Neuronal stem cell (in vitro differentiated cells): ENCODE measurements at regions not wholly inside any gene's neighbourhood (a gene's known extent, or its start where the extent isn't known, plus 50 kb on each side); places are given as distances from the start of the nearest gene placed in this dataset.

ENCODE experiments used
- DNase-seq: peaks from one replicate; pipeline ENCODE4 v3.0.0-alpha.2; 2013; ENCODE audit warnings: low spot score
- H2AFZ ChIP-seq: one replicate; pipeline ENCODE4 v1.6.1; 2013; ENCODE audit warnings: mild to moderate bottlenecking, low read length, inconsistent platforms
- H2AK5ac ChIP-seq: 2 replicates; pipeline ENCODE4 v1.6.1; 2013; ENCODE audit warnings: low read depth, mild to moderate bottlenecking, inconsistent platforms, low read length, moderate library complexity, mixed read lengths
- H2BK120ac ChIP-seq: 2 replicates; pipeline ENCODE4 v1.6.1; 2013; ENCODE audit warnings: low read depth, mild to moderate bottlenecking, inconsistent platforms, low read length, moderate library complexity, mixed read lengths
- H2BK12ac ChIP-seq: one replicate; pipeline ENCODE4 v1.6.1; 2013; ENCODE audit warnings: low read length, inconsistent platforms
- H2BK15ac ChIP-seq: 2 replicates; pipeline ENCODE4 v1.6.1; 2013; ENCODE audit warnings: mild to moderate bottlenecking, low read length, inconsistent platforms, mixed read lengths
- H2BK5ac ChIP-seq: one replicate; pipeline ENCODE4 v1.6.1; 2013; ENCODE audit warnings: inconsistent platforms, mild to moderate bottlenecking, low read length, moderate library complexity
- H3K14ac ChIP-seq: one replicate; pipeline ENCODE4 v1.6.1; 2013; ENCODE audit warnings: low read length, inconsistent platforms
- H3K18ac ChIP-seq: 2 replicates; pipeline ENCODE4 v1.6.1; 2013; ENCODE audit warnings: low read length, inconsistent platforms
- H3K23ac ChIP-seq: 2 replicates; pipeline ENCODE4 v1.6.1; 2013; ENCODE audit warnings: low read depth, mild to moderate bottlenecking, mixed read lengths, low read length, inconsistent platforms; ENCODE audit not compliant: poor library complexity
- H3K27ac ChIP-seq: replicated peaks from 3 replicates; pipeline ENCODE4 v1.5.1; 2013; ENCODE audit warnings: low read length, inconsistent platforms
- H3K27me3 ChIP-seq, 3 experiments: 2 replicates each; pipeline ENCODE4 v1.6.1; 2013; ENCODE audit warnings: low read length in 3 of 3, mild to moderate bottlenecking in 2 of 3, inconsistent platforms in 1 of 3, low read depth in 1 of 3, mixed read lengths in 1 of 3, moderate library complexity in 1 of 3; ENCODE audit not compliant: control insufficient read depth in 3 of 3, insufficient read depth in 3 of 3
- H3K36me3 ChIP-seq, 2 donors: replicated peaks in 1 of 2; 2 replicates each; pipeline ENCODE4 v1.6.1; 2013; ENCODE audit warnings: low read length in 2 of 2; ENCODE audit not compliant: control insufficient read depth in 2 of 2, insufficient read depth in 2 of 2
- H3K4ac ChIP-seq: 2 replicates; pipeline ENCODE4 v1.6.1; 2013; ENCODE audit warnings: inconsistent platforms, mild to moderate bottlenecking, low read length, moderate library complexity
- H3K4me1 ChIP-seq, 2 donors: 1 replicate in 1 of 2; 2 replicates in 1 of 2; pipeline ENCODE4 v1.6.1; 2013; ENCODE audit warnings: low read length in 2 of 2, low read depth in 1 of 2; ENCODE audit not compliant: control insufficient read depth in 2 of 2, insufficient read depth in 1 of 2
- H3K4me2 ChIP-seq: one replicate; pipeline ENCODE4 v1.6.1; 2013; ENCODE audit warnings: mild to moderate bottlenecking, low read length, inconsistent platforms; ENCODE audit not compliant: insufficient read depth, poor library complexity, severe bottlenecking
- H3K4me3 ChIP-seq, 2 donors: 2 replicates each; pipeline ENCODE4 v1.5.1; 2013; ENCODE audit warnings: low read length in 2 of 2, mild to moderate bottlenecking in 2 of 2, inconsistent platforms in 1 of 2, moderate library complexity in 1 of 2
- H3K79me1 ChIP-seq: one replicate; pipeline ENCODE4 v1.6.1; 2013; ENCODE audit warnings: low read depth, mild to moderate bottlenecking, inconsistent platforms, low read length, moderate library complexity
- H3K9ac ChIP-seq: one replicate; pipeline ENCODE4 v1.6.1; 2013; ENCODE audit warnings: mild to moderate bottlenecking, low read depth, low read length, inconsistent platforms; ENCODE audit not compliant: poor library complexity
- H3K9me3 ChIP-seq, 2 donors: replicated peaks in 1 of 2; 2 replicates each; pipeline versions ENCODE3 to v1.6.1; 2013; ENCODE audit warnings: low read length in 2 of 2, mild to moderate bottlenecking in 2 of 2, inconsistent platforms in 1 of 2, low read depth in 1 of 2, mixed read lengths in 1 of 2, moderate library complexity in 1 of 2; ENCODE audit not compliant: control insufficient read depth in 2 of 2, insufficient read depth in 1 of 2
- H4K8ac ChIP-seq: one replicate; pipeline ENCODE4 v1.6.1; 2013; ENCODE audit warnings: low read depth, mild to moderate bottlenecking, inconsistent platforms, low read length, moderate library complexity
- H4K91ac ChIP-seq: one replicate; pipeline ENCODE4 v1.6.1; 2013; ENCODE audit warnings: low read length, low read depth, mild to moderate bottlenecking, inconsistent platforms; ENCODE audit not compliant: poor library complexity
- WGBS, 2 donors: extraction: QIAGEN DNeasy Blood & Tissue Kit; methylation state at CpG; one replicate each; pipeline ENCODE4 v1.1.7; 2013; ENCODE audit warnings: missing lambda C conversion rate in 2 of 2, mixed read lengths in 1 of 2; ENCODE audit not compliant: insufficient read length in 2 of 2, insufficient replicate concordance in 1 of 2; ENCODE audit errors: extremely low coverage in 2 of 2; 5-methylcytosine and 5-hydroxymethylcytosine counted together

DNA sequence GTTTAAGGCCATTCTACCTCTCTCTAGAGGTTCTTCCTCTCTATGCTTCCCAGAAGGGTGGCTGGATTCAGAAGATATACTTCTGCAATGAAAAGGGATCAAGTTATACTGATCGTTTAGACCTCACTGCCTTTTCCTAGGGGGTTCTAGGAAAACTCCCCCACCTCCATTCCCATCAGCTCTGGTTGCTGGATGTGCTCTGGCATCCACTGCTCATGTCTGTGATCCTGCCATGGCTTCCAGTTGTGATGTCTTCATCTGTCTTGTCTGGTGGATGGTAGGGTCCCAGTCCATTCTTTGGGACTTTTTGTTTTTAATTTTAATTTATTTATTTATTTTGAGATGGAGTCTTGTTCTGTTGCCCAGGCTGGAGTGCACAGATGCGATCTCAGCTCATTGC lies 118.4 kb downstream of the BTBD3 start:
- no peak overlapping the region for H2BK5ac ChIP-seq
- H3K36me3 ChIP-seq: no peaks in the 10 kb centered on the region
- no peak overlapping the region for H3K27ac ChIP-seq
- no peak overlapping the region for H3K4me3 ChIP-seq
- H3K9ac ChIP-seq: no peak overlapping the region
- no peak overlapping the region for H2BK120ac ChIP-seq
- H3K27me3 ChIP-seq: no peaks in the 10 kb centered on the region
- H2AFZ ChIP-seq: no peak overlapping the region
- H2BK15ac ChIP-seq: no peak overlapping the region
- H3K4me1 ChIP-seq: no peaks in the 10 kb centered on the region
- no peaks in the 10 kb centered on the region for H3K9me3 ChIP-seq
- no peak overlapping the region for H4K8ac ChIP-seq
- H3K18ac ChIP-seq: no peak overlapping the region
- no peak overlapping the region for H3K4ac ChIP-seq
- H2BK12ac ChIP-seq: no peak overlapping the region
- H3K4me2 ChIP-seq: no peak overlapping the region
- H3K23ac ChIP-seq: no peak overlapping the region
- no peak overlapping the region for H3K14ac ChIP-seq
- H3K79me1 ChIP-seq: no peaks in the 10 kb centered on the region
- no peak for DNase-seq
- no peak overlapping the region for H2AK5ac ChIP-seq
- no CpG with 5 or more reads among the region's 2 CpGs for WGBS, 2 donors
- H4K91ac ChIP-seq: no peak overlapping the region

DNA sequence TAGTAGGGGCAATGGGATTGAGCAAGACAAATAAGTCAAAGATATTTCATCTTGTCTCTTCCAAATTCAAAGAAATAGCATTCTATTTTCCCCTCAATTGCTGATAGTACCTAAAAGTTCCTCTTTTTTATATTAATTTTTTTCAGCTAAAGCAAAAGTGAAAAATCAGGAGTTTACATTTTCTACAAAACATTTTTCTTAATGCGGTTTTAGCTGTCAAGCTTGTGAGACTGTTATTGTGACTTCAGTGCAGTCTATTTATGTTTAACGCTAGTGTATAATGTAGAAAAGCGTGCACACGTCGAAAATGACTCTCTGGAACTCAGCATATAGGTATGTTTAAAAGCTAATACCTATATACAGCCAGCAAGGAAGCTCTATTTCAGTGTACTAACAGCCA lies 119.8 kb downstream of the BTBD3 start:
- no peak overlapping the region for H2BK5ac ChIP-seq
- no peak overlapping the region for H2AK5ac ChIP-seq
- H3K4ac ChIP-seq: no peak overlapping the region
- H3K18ac ChIP-seq: no peak overlapping the region
- no peak overlapping the region for H3K4me3 ChIP-seq
- H3K23ac ChIP-seq: no peak overlapping the region
- H3K27me3 ChIP-seq: no peaks in the 10 kb centered on the region
- no peak overlapping the region for H3K14ac ChIP-seq
- no peak overlapping the region for H2BK12ac ChIP-seq
- no CpG with 5 or more reads among the region's 5 CpGs for WGBS, 2 donors
- H3K4me2 ChIP-seq: no peak overlapping the region
- no peak overlapping the region for H3K9ac ChIP-seq
- no peak overlapping the region for H2BK15ac ChIP-seq
- H4K91ac ChIP-seq: no peak overlapping the region
- H3K4me1 ChIP-seq: no peaks in the 10 kb centered on the region
- no peaks in the 10 kb centered on the region for H3K9me3 ChIP-seq
- H4K8ac ChIP-seq: no peak overlapping the region
- no peaks in the 10 kb centered on the region for H3K36me3 ChIP-seq
- H3K27ac ChIP-seq: no peak overlapping the region
- no peak for DNase-seq
- no peak overlapping the region for H2BK120ac ChIP-seq
- H3K79me1 ChIP-seq: no peaks in the 10 kb centered on the region
- no peak overlapping the region for H2AFZ ChIP-seq

DNA sequence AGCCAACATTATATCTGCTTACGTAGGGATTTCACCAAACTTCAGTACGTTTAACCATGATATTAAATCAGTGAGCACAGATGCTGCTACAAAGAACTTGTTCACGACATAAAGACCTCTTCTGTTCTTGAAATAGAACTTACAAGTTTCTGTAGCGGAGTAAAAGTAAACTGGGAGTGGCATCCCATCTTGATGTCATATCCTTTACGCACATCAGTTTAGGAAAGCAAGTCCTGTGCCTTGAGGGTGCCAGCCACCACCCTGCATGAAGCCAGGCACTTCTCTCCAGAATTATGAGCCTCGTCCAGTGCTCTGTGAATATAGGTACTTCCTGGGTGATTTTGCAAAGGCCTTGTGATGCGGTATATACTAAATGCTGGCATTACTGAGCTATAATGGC lies 122.6 kb downstream of the BTBD3 start:
- no peak for DNase-seq
- Histone ChIP-seq H2BK15ac (no peak overlapping the region), H2BK5ac (no peak overlapping the region), H2BK12ac (no peak overlapping the region), H3K23ac (no peak overlapping the region), H3K18ac (no peak overlapping the region), H2AK5ac (no peak overlapping the region), H3K4me3 (no peak overlapping the region), H3K4me2 (no peak overlapping the region), H3K36me3 (no peaks in the 10 kb centered on the region), H3K27ac (no peak overlapping the region), H2BK120ac (no peak overlapping the region), H3K9ac (no peak overlapping the region), H4K91ac (no peak overlapping the region), H3K9me3 (no peaks in the 10 kb centered on the region), H3K14ac (no peak overlapping the region), H4K8ac (no peak overlapping the region), H3K4me1 (no peaks in the 10 kb centered on the region), H2AFZ (no peak overlapping the region), H3K79me1 (no peaks in the 10 kb centered on the region), H3K4ac (no peak overlapping the region), H3K27me3 (no peaks in the 10 kb centered on the region)
- WGBS, 2 donors: no CpG with 5 or more reads among the region's 7 CpGs

DNA sequence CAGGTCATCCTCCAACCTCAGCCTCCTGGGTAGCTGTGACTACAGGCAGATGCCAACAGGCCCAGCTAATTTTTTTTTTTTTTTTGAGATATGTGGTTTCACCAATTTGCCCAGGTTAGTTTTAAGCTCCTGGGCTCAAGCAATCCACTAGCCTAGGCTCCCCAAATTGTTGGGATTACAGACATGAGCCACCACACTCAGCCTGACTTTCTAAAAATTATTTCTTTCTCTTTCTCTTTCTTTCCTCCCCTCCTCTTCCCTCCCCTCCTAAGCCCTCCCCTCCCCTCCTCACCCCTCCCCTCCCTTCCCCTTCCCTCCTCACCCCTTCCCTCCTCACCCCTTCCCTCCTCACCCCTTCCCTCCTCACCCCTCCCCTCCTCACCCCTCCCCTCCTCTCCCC lies 127.3 kb downstream of the BTBD3 start:
- Histone ChIP-seq H3K4me3 (no peak overlapping the region), H3K27me3 (no peaks in the 10 kb centered on the region), H4K91ac (no peak overlapping the region), H2AFZ (no peak overlapping the region), H3K4me2 (no peak overlapping the region), H3K9me3 (no peaks in the 10 kb centered on the region), H2BK15ac (no peak overlapping the region), H3K18ac (no peak overlapping the region), H2BK12ac (no peak overlapping the region), H3K14ac (no peak overlapping the region), H2AK5ac (no peak overlapping the region), H4K8ac (no peak overlapping the region), H3K36me3 (no peaks in the 10 kb centered on the region), H3K9ac (no peak overlapping the region), H3K23ac (no peak overlapping the region), H3K4ac (no peak overlapping the region), H3K27ac (no peak overlapping the region), H2BK120ac (no peak overlapping the region), H3K4me1 (no peaks in the 10 kb centered on the region), H3K79me1 (no peaks in the 10 kb centered on the region), H2BK5ac (no peak overlapping the region)
- no peak for DNase-seq
